Ovary (tissue), 3 donors: ENCODE measurements at regions not wholly inside any gene's neighbourhood (a gene's known extent, or its start where the extent isn't known, plus 50 kb on each side); places are given as distances from the start of the nearest gene placed in this dataset.

Source experiments
- EP300 ChIP-seq: sonication (generic); formaldehyde crosslinking; IDR thresholded peaks from one replicate; pipeline ENCODE4 v1.6.1; 2017; ENCODE audit warnings: antibody characterized with exemption
- TF ChIP-seq, protein P1 (sequence below), 3 donors: fragments of 450-650 bp in 2 of 3; fragments of 200-600 bp in 1 of 3; IDR thresholded peaks; one replicate each; pipeline versions ENCODE4 v1.5.1 to v1.8.0; 2016 to 2022; ENCODE audit warnings: antibody characterized with exemption in 3 of 3, mild to moderate bottlenecking in 1 of 3
- donor health status: DM: no; HTN: no; CAD: no.

DNA sequence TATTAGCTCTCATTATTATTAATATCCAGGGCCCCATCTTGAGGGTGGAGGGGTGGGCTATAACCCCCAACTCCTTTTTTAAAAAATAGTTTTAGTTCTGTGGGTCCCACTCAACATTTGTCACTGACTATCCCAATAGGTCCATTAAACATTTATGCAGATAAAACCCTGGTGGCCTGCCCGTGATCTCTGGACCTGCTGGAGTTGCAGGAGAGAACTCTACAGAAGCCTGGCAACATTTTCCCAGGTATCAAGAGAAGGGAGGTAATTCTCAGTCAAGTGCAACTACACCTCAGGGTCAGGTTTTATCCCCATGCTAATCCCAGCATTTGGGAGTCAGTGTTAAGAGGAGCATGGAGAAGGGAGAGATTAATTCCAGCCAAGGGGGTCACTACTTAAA is 264.4 kb upstream of the PROK2 start:
- no peak for TF ChIP-seq EP300
- TF ChIP-seq, protein P1, sequence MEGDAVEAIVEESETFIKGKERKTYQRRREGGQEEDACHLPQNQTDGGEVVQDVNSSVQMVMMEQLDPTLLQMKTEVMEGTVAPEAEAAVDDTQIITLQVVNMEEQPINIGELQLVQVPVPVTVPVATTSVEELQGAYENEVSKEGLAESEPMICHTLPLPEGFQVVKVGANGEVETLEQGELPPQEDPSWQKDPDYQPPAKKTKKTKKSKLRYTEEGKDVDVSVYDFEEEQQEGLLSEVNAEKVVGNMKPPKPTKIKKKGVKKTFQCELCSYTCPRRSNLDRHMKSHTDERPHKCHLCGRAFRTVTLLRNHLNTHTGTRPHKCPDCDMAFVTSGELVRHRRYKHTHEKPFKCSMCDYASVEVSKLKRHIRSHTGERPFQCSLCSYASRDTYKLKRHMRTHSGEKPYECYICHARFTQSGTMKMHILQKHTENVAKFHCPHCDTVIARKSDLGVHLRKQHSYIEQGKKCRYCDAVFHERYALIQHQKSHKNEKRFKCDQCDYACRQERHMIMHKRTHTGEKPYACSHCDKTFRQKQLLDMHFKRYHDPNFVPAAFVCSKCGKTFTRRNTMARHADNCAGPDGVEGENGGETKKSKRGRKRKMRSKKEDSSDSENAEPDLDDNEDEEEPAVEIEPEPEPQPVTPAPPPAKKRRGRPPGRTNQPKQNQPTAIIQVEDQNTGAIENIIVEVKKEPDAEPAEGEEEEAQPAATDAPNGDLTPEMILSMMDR (IDR thresholded peaks at IDR 0.05), result no peak
